ENCODE measurements at regions not wholly inside any gene's neighbourhood (a gene's known extent, or its start where the extent isn't known, plus 50 kb on each side); places are given as distances from the start of the nearest gene placed in this dataset.
"Not testable (repeated sequence)": the region's sequence is repeated elsewhere in the genome, so short reads cannot be mapped to it uniquely, and the experiment has no call there.

GRCh38 chr10:4170633-4171314, 385.8 kb upstream of the KLF6 start:
- DNase-seq (ENCODE audit: low spot score), result no peak

GRCh38 chr10:4170181-4170580, 385.2 kb upstream of the KLF6 start:
- DNase-seq (ENCODE audit: low spot score), result no peak

DNA sequence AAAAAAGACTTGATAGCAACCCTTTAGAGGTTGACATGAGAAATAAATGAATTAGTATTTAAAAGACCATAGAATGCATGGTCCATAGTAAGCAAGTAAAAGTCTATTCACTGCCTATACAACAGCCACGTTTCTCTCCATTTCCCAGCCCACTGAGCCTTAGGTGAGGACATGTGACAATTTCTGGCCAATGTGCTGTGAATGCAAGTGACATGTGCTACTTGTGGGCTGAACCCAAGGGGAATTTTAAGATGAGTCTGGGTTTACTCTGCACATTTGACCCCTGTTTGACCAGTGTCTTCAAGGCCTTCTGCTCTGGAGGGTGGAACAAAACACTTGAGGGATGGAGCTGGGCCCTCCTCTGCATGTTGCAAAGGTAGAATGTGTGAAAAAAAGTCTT, 384.4 kb upstream of the KLF6 start:
- no peak for DNase-seq (ENCODE audit: low spot score)

GRCh38 chr10:4167216-4167615, 382.2 kb upstream of the KLF6 start:
- no peak for DNase-seq (ENCODE audit: low spot score)

GRCh38 chr10:4162571-4163286, 377.7 kb upstream of the KLF6 start:
- DNase-seq (ENCODE audit: low spot score), result no peak

DNA sequence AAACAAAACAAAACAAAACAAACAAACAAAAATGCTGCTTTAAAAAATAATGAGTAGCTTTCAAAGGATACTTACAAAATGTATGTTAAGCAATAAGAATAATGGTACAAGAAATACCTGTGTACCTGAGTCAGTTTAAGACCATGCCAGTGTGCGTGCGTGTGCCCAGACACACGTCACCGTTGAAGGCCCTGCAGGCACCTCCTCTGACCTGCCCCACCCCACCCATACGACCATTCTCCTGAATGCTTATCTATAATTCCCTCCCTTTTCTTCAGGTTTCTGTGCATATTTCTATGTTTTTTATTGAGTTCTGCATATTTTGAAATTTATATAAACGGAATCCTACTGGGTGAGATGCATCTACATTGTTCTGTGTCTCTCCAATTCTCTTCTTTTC, 374.2 kb upstream of the KLF6 start:
- no peak for DNase-seq (ENCODE audit: low spot score)

- no peak for DNase-seq (ENCODE audit: low spot score)
Measured at GRCh38 chr10:4154191-4154715, 369.2 kb upstream of the KLF6 start.

GRCh38 chr10:4151466-4151865, 366.5 kb upstream of the KLF6 start:
- no peak for DNase-seq (ENCODE audit: low spot score)

DNA sequence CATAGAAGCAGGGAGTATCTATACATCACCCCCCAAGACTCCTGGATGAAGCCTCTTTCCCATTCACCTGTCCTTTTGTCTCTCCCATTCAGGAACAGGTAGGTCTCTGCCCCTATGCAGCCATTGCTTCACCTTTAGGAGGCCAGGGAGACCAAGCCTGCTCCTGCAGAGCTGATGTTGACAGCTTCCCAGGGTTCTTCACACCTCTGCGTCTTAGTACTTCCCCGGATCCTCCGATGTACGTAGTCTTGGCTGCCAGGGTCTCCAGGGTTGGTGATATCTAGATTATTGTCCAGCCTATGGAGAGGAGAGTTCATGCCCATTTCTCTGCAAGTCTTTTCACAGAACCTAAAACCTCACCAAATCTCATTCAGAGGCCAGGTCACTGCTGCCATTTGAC, 365.7 kb upstream of the KLF6 start:
- no peak for DNase-seq (ENCODE audit: low spot score)

- not testable (repeated sequence) for DNase-seq (ENCODE audit: low spot score)
Measured at GRCh38 chr10:4149460-4149859, 364.5 kb upstream of the KLF6 start.

GRCh38 chr10:4147245-4147644, 362.2 kb upstream of the KLF6 start:
- no peak for DNase-seq (ENCODE audit: low spot score)

GRCh38 chr10:4144817-4145216, 359.8 kb upstream of the KLF6 start:
- no peak for DNase-seq (ENCODE audit: low spot score)

DNA sequence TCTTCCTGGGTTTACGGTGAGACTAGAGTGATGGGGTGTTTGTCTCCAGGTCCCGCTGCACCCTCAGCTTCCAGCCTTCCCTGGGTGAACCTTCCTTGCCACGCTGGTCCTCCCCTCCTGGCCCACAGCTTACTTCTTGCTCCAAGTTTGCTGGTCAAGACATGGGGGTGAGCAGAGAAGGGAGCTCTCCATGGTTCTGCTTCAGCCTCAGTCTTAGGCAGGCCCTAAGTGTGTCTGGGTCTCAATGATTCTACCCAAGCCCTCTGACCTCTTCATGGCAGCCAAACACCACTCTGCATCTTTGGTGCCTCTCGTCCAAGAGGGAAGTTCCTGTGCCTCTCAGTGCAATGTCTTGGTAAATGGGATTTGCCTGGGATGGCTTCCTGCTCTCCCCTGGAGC, 356.5 kb upstream of the KLF6 start:
- DNase-seq (ENCODE audit: low spot score), result no peak

- no peak for DNase-seq (ENCODE audit: low spot score)
Measured at GRCh38 chr10:4138146-4138721, 353.2 kb upstream of the KLF6 start.

- no peak for DNase-seq (ENCODE audit: low spot score)
Measured at GRCh38 chr10:4137299-4137698, 352.3 kb upstream of the KLF6 start.

- no peak for DNase-seq (ENCODE audit: low spot score)
Measured at GRCh38 chr10:4136121-4136520, 351.1 kb upstream of the KLF6 start.

DNA sequence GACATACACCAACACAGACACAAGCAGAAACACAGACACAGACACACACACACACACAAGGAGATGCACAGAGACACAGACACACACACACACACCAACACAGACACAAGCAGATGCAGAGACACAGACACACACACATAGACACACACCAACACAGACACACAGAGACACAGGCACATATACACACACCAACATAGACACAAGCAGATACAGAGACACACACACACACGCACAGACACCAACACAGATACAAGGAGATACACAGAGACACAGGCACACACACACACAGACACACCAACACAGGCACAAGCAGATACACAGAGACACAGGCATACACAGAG, 347.2 kb upstream of the KLF6 start:
- no peak for DNase-seq (ENCODE audit: low spot score)

- peak; percentile 73 for DNase-seq (ENCODE audit: low spot score)
Measured at GRCh38 chr10:4131407-4132215, 346.6 kb upstream of the KLF6 start.

DNA sequence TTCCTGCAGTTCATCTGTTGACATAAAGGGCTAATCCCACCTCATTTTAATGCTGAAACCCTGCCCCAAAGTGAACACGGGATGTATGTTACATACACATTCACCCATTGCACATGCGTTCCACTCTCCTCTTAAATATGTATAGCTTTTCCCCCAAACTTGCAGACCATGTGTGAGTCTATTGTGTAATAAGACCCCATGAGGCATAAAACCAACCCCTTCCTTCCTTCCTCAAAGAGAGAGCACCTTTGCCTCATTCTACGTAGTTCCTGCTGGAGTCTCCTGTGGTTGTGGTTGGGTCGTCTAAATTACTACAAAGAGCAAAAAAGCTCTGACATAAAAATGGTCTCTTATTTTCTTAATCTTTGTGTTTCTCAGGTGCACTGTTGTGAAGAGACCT, 345.7 kb upstream of the KLF6 start:
- DNase-seq (ENCODE audit: low spot score), result no peak

GRCh38 chr10:4129866-4130477, 345.0 kb upstream of the KLF6 start:
- peak; percentile 76 for DNase-seq (ENCODE audit: low spot score)

DNA sequence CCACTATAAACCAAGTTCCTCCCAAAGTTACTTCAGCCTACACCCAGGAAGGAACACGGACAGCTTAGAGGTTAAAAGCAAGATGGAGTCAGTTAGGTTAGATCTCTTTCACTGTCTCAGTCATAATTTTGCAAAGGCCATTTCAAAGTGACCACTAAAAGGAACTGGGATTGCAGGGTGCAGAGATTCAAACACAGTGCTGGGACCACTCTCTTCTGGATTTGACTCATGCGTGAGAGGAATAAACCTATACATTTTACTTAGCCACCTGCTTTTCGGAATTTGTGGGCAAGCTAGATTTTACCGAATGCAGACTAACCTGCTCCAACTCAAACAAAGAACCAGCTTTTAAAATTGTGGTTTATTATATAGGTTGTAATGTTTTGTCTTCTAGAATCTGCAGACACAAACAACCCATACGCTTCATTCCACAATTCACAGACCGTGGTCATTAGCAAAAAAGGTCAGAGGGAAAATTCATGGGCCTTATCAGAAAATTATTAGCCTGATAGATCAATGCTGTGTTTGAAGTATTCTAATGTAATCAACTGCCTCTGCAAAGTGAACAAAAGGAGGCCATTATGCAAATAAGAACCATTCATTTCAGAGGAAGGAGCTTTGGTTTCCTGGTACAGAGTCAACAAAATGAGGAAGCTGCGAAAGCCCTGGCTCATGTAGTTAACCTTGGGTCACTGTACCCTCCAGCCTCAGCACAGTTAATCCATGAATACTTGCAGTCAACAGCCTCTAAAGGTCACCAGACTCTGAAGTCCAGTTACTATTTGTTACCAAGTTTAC, 342.7 kb upstream of the KLF6 start:
- DNase-seq (ENCODE audit: low spot score), result peak; percentile 89
